B cell (primary cell): ENCODE measurements at regions not wholly inside any gene's neighbourhood (a gene's known extent, or its start where the extent isn't known, plus 50 kb on each side); places are given as distances from the start of the nearest gene placed in this dataset.

Experiments used
- ATAC-seq: fragments of 200-7000 bp; cut with Tn5 transposase; one replicate; pipeline ENCODE4 v1.10.0; 2021; ENCODE audit warnings: low read depth, mild to moderate bottlenecking, moderate number of reproducible peaks, moderate library complexity
- CTCF ChIA-PET: fragments of 350-600 bp; sonication (Branson Sonifier 250); formaldehyde crosslinking; loops from one replicate; lab custom pipeline; 2021; ENCODE audit warnings: antibody characterized with exemption, inconsistent platforms; lab: Charles Lee
- POLR2A ChIA-PET: fragments of 350-600 bp; sonication (Branson Sonifier 250); formaldehyde crosslinking; loops from one replicate; lab custom pipeline; 2021; ENCODE audit warnings: antibody characterized with exemption; lab: Charles Lee
- DNase-seq: peaks from one replicate; pipeline ENCODE4 v3.0.0; 2013
- H2AFZ ChIP-seq: 2 replicates; pipeline ENCODE4 v1.6.1; 2012; ENCODE audit warnings: mild to moderate bottlenecking, low read depth, low read length; ENCODE audit not compliant: insufficient read depth, poor library complexity, severe bottlenecking
- H3K27ac ChIP-seq, 2 donors: 1 replicate in 1 of 2; 2 replicates in 1 of 2; pipeline ENCODE4 v1.5.1; 2012 to 2013; ENCODE audit warnings: low read length in 2 of 2, mild to moderate bottlenecking in 2 of 2, moderate library complexity in 1 of 2
- H3K27me3 ChIP-seq, 4 experiments: fragments of 200-600 bp in 1 of 4; sonication (generic) in 1 of 4; replicated peaks in 1 of 4; 1 replicate in 2 of 4; 2 replicates in 2 of 4; pipeline versions ENCODE4 v1.6.1 to v1.7.0; 2013 to 2016; ENCODE audit warnings: low read length in 3 of 4, mild to moderate bottlenecking in 2 of 4, mixed read lengths in 1 of 4, moderate library complexity in 1 of 4; ENCODE audit not compliant: insufficient read depth in 4 of 4, control insufficient read depth in 3 of 4; ENCODE audit errors: control extremely low read depth in 1 of 4
- H3K36me3 ChIP-seq, 2 experiments: replicated peaks in 1 of 2; 1 replicate in 1 of 2; 2 replicates in 1 of 2; pipeline versions ENCODE4 v1.6.1 to v1.7.1; 2013; ENCODE audit warnings: low read length in 1 of 2; ENCODE audit not compliant: insufficient read depth in 2 of 2, control insufficient read depth in 1 of 2; ENCODE audit errors: control extremely low read depth in 1 of 2, extremely low read depth in 1 of 2
- H3K4me1 ChIP-seq, 2 donors: fragments of 200-600 bp in 1 of 2; sonication (generic) in 1 of 2; 1 replicate in 1 of 2; 2 replicates in 1 of 2; pipeline versions ENCODE4 v1.5.1 to v1.6.1; 2013 to 2017; ENCODE audit warnings: low read length in 2 of 2; ENCODE audit not compliant: control insufficient read depth in 2 of 2, insufficient read depth in 2 of 2
- H3K4me2 ChIP-seq: replicated peaks from 2 replicates; pipeline ENCODE3; 2012; ENCODE audit warnings: mild to moderate bottlenecking, low read depth, low read length; ENCODE audit not compliant: poor library complexity, severe bottlenecking
- H3K4me3 ChIP-seq, 5 experiments: fragments of 200-600 bp in 1 of 5; sonication (generic) in 1 of 5; 1 replicate in 3 of 5; 2 replicates in 2 of 5; pipeline versions ENCODE4 v1.5.1 to v1.7.0; 2011 to 2016; ENCODE audit warnings: low read length in 4 of 5, mild to moderate bottlenecking in 4 of 5, low read depth in 2 of 5, control low read depth in 1 of 5, moderate library complexity in 1 of 5; ENCODE audit not compliant: insufficient read depth in 1 of 5; ENCODE audit errors: control extremely low read depth in 1 of 5, extremely low read depth in 1 of 5
- H3K79me2 ChIP-seq: fragments of 200-600 bp; sonication (generic); one replicate; pipeline ENCODE4 v1.6.0; 2016; ENCODE audit warnings: low read length; ENCODE audit not compliant: control insufficient read depth, insufficient read depth
- H3K9ac ChIP-seq: fragments of 200-600 bp; sonication (generic); 2 replicates; pipeline ENCODE4 v1.6.1; 2017; ENCODE audit warnings: mild to moderate bottlenecking, low read length, moderate library complexity
- H3K9me3 ChIP-seq, 3 donors: one replicate each; pipeline versions ENCODE4 v1.6.1 to v1.7.1; 2013; ENCODE audit warnings: low read length in 2 of 3; ENCODE audit not compliant: control insufficient read depth in 2 of 3, insufficient read depth in 1 of 3; ENCODE audit errors: control extremely low read depth in 1 of 3
- H4K20me1 ChIP-seq: 2 replicates; pipeline ENCODE4 v1.6.0; 2012; ENCODE audit warnings: mild to moderate bottlenecking, low read length; ENCODE audit not compliant: insufficient read depth, control insufficient read depth, poor library complexity, severe bottlenecking
- H3K27ac Mint-ChIP-seq: one replicate; pipeline ENCODE4 v1.8.0; 2021; ENCODE audit warnings: mixed read lengths
- H3K27me3 Mint-ChIP-seq: one replicate; pipeline ENCODE4 v1.8.0; 2021; ENCODE audit warnings: mixed read lengths
- H3K4me1 Mint-ChIP-seq: one replicate; pipeline ENCODE4 v1.8.0; 2021; ENCODE audit warnings: mixed read lengths
- H3K4me3 Mint-ChIP-seq: one replicate; pipeline ENCODE4 v1.8.0; 2021; ENCODE audit warnings: mixed read lengths
- H3K9me3 Mint-ChIP-seq: one replicate; pipeline ENCODE4 v1.8.0; 2022; ENCODE audit warnings: mixed read lengths; ENCODE audit not compliant: insufficient read depth
- CTCF ChIP-seq: fragments of 200-600 bp; IDR thresholded peaks from one replicate; pipeline ENCODE4 v1.8.0; 2022; ENCODE audit warnings: antibody characterized with exemption, mild to moderate bottlenecking
- EZH2 ChIP-seq: IDR thresholded peaks from 2 replicates; pipeline ENCODE4 v1.6.1; 2012; ENCODE audit warnings: borderline replicate concordance, low read depth, mild to moderate bottlenecking, moderate library complexity, low read length; ENCODE audit not compliant: insufficient read depth, poor library complexity, severe bottlenecking
- WGBS: methylation state at CpG from one replicate; pipeline ENCODE4 v1.1.5; 2013; ENCODE audit warnings: missing lambda C conversion rate; ENCODE audit not compliant: insufficient coverage; 5-methylcytosine and 5-hydroxymethylcytosine counted together
- intact Hi-C: fragments of 100-400 bp; cut with micrococcal nuclease; formaldehyde crosslinking; loops from one replicate; pipeline ENCODE4 v1.10.0; 2022

GRCh38 chr6:103721923-103722322 is 1137.8 kb downstream of the HACE1 start:
- no peaks in the 10 kb centered on the region for H3K79me2 ChIP-seq
- no peaks in the 10 kb centered on the region for H3K27me3 Mint-ChIP-seq
- H3K4me1 ChIP-seq: no peaks in the 10 kb centered on the region
- intact Hi-C loops: no loop called here
- H3K4me3 Mint-ChIP-seq: no peak overlapping the region
- CTCF ChIA-PET: no interaction called here
- H3K9me3 ChIP-seq: no peaks in the 10 kb centered on the region
- H3K4me3 ChIP-seq: no peak overlapping the region
- no peaks in the 10 kb centered on the region for H4K20me1 ChIP-seq
- POLR2A ChIA-PET: no interaction called here
- no peaks in the 10 kb centered on the region for H3K36me3 ChIP-seq
- DNase-seq: no peak
- ATAC-seq: no peak
- H3K4me1 Mint-ChIP-seq: no peaks in the 10 kb centered on the region
- no peak overlapping the region for H2AFZ ChIP-seq
- no peak for TF ChIP-seq CTCF
- no peak for TF ChIP-seq EZH2
- H3K27me3 ChIP-seq: no peaks in the 10 kb centered on the region
- H3K9me3 Mint-ChIP-seq: no peaks in the 10 kb centered on the region
- no peak overlapping the region for H3K27ac ChIP-seq
- WGBS: no CpG with 5 or more reads among the region's 2 CpGs
- H3K9ac ChIP-seq: no peak overlapping the region
- no peak overlapping the region for H3K27ac Mint-ChIP-seq
- no peak overlapping the region for H3K4me2 ChIP-seq

- ATAC-seq: no peak
- no peaks in the 10 kb centered on the region for H3K4me1 ChIP-seq
- POLR2A ChIA-PET: no interaction called here
- no peaks in the 10 kb centered on the region for H3K9me3 Mint-ChIP-seq
- H3K4me2 ChIP-seq: no peak overlapping the region
- no peaks in the 10 kb centered on the region for H3K79me2 ChIP-seq
- TF ChIP-seq EZH2: no peak
- TF ChIP-seq CTCF: no peak
- H3K27me3 Mint-ChIP-seq: no peaks in the 10 kb centered on the region
- H3K4me3 ChIP-seq: no peak overlapping the region
- H3K9ac ChIP-seq: no peak overlapping the region
- CTCF ChIA-PET: no interaction called here
- intact Hi-C loops: no loop called here
- H3K27ac ChIP-seq: no peak overlapping the region
- no peaks in the 10 kb centered on the region for H3K4me1 Mint-ChIP-seq
- no peaks in the 10 kb centered on the region for H3K36me3 ChIP-seq
- no peak overlapping the region for H2AFZ ChIP-seq
- no peak for DNase-seq
- no peaks in the 10 kb centered on the region for H4K20me1 ChIP-seq
- no peak overlapping the region for H3K4me3 Mint-ChIP-seq
- H3K27me3 ChIP-seq: no peaks in the 10 kb centered on the region
- no peaks in the 10 kb centered on the region for H3K9me3 ChIP-seq
- no peak overlapping the region for H3K27ac Mint-ChIP-seq
Measured at GRCh38 chr6:103720393-103720792, 1139.3 kb downstream of the HACE1 start.
